ENCODE measurements at regions not wholly inside any gene's neighbourhood (a gene's known extent, or its start where the extent isn't known, plus 50 kb on each side); places are given as distances from the start of the nearest gene placed in this dataset.

GRCh38 chr10:29962166-29962850 lies 97.1 kb downstream of the JCAD start:
- DNase-seq, result peak in 1 of 7 donors; percentile 45
- WGBS, 4 donors, result 47 to 57% (median 50%) methylated on average over 7 of the region's 7 CpGs
- Histone ChIP-seq H3K4me3 (no peak overlapping the region), H3K9me3 (replicated peaks in 1 of 3) (no peaks in the 10 kb centered on the region), H3K27ac (no peak overlapping the region), H3K27me3 (no peaks in the 10 kb centered on the region), H3K4me1 (replicated peaks in 1 of 2) (peaks cover 6 to 12% of the 10 kb centered on the region in 2 donors), H3K36me3 (replicated peaks in 1 of 2) (no peaks in the 10 kb centered on the region)
- intact Hi-C loops (cut with DNase I), result no loop called here
- TF ChIP-seq CTCF (IDR thresholded peaks at IDR 0.05) (no peak), POLR2A (IDR thresholded peaks at IDR 0.05) (no peak)

- Histone ChIP-seq H3K4me3 (no peak overlapping the region), H3K27me3 (no peaks in the 10 kb centered on the region), H3K9me3 (replicated peaks in 1 of 3) (no peaks in the 10 kb centered on the region), H3K4me1 (replicated peaks in 1 of 2) (peaks cover 7 to 12% of the 10 kb centered on the region in 2 donors), H3K27ac (no peak overlapping the region), H3K36me3 (replicated peaks in 1 of 2) (no peaks in the 10 kb centered on the region)
- no peak for DNase-seq
- intact Hi-C loops (cut with DNase I), result no loop called here
- no peak for TF ChIP-seq POLR2A (IDR thresholded peaks at IDR 0.05)
- TF ChIP-seq CTCF (IDR thresholded peaks at IDR 0.05), result no peak
- WGBS, 4 donors, result 83 to 92% (median 90%) methylated on average over 6 of the region's 6 CpGs
Measured at GRCh38 chr10:29961351-29961750, 98.0 kb downstream of the JCAD start.

- H3K27ac ChIP-seq, result no peak overlapping the region
- no peaks in the 10 kb centered on the region for H3K9me3 ChIP-seq (replicated peaks in 1 of 3)
- intact Hi-C loops (cut with DNase I), result no loop called here
- no peaks in the 10 kb centered on the region for H3K36me3 ChIP-seq (replicated peaks in 1 of 2)
- H3K27me3 ChIP-seq, result no peaks in the 10 kb centered on the region
- peaks cover 7 to 12% of the 10 kb centered on the region in 2 donors for H3K4me1 ChIP-seq (replicated peaks in 1 of 2)
- no peak for DNase-seq
- 84 to 88% (median 87%) methylated on average over 3 of the region's 3 CpGs for WGBS, 4 donors
- no peak overlapping the region for H3K4me3 ChIP-seq
- no peak for TF ChIP-seq CTCF (IDR thresholded peaks at IDR 0.05)
- TF ChIP-seq POLR2A (IDR thresholded peaks at IDR 0.05), result no peak
Measured at GRCh38 chr10:29960261-29960660, 99.1 kb downstream of the JCAD start.

- no peak for TF ChIP-seq POLR2A (IDR thresholded peaks at IDR 0.05)
- no peak for TF ChIP-seq CTCF (IDR thresholded peaks at IDR 0.05)
- H3K36me3 ChIP-seq (replicated peaks in 1 of 2), result no peaks in the 10 kb centered on the region
- peaks cover 7 to 12% of the 10 kb centered on the region in 2 donors for H3K4me1 ChIP-seq (replicated peaks in 1 of 2)
- intact Hi-C loops (cut with DNase I), result no loop called here
- 92 to 95% (median 94%) methylated on average over 16 to 18 of the region's 18 CpGs for WGBS, 4 donors
- DNase-seq, result no peak
- H3K9me3 ChIP-seq (replicated peaks in 1 of 3), result no peaks in the 10 kb centered on the region
- no peak overlapping the region for H3K4me3 ChIP-seq
- H3K27ac ChIP-seq, result no peak overlapping the region
- H3K27me3 ChIP-seq, result no peaks in the 10 kb centered on the region
Measured at GRCh38 chr10:29959586-29959985, 99.8 kb downstream of the JCAD start.

Measured in adrenal gland (tissue), 9 donors.